HL-60 (cell line): ENCODE measurements at regions not wholly inside any gene's neighbourhood (a gene's known extent, or its start where the extent isn't known, plus 50 kb on each side); places are given as distances from the start of the nearest gene placed in this dataset.

Experiments
- CTCF ChIP-seq: IDR thresholded peaks from one replicate; pipeline ENCODE4 v1.5.1; 2011; ENCODE audit warnings: low read length, control low read depth, inconsistent platforms; ENCODE audit not compliant: insufficient read depth
- POLR2AphosphoS5 ChIP-seq: IDR thresholded peaks from 2 replicates; pipeline ENCODE4 v1.6.1; 2012; ENCODE audit warnings: low read depth
- SPI1 ChIP-seq: IDR thresholded peaks from 2 replicates; pipeline ENCODE4 v1.6.1; 2012; ENCODE audit warnings: low read depth, mild to moderate bottlenecking, borderline replicate concordance

GRCh38 chr10:33115738-33116719 is 158.0 kb upstream of the ITGB1 start:
- TF ChIP-seq CTCF (no peak), POLR2AphosphoS5 (no peak), SPI1 (no peak)
